ENCODE measurements at regions not wholly inside any gene's neighbourhood (a gene's known extent, or its start where the extent isn't known, plus 50 kb on each side); places are given as distances from the start of the nearest gene placed in this dataset.

DNA sequence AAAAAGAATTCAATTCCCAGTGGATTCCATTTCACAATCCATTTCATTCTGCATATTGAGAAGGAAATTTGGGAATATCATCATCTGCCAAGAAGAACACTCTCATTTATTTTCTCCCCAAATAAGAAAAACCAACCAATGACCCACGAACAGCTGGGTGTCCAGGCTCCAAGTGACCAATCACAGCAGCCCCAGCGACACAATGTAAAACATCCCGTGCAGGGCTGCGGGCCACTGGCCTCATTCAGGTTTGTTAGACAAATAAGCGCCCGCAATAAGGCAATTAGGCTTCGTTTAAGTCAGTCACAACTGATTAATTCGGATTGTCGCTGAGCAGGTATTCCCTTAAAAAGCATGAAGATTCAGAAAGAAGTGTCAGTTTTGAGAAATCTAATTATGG, 378.6 kb downstream of the EIPR1 start:
- TF ChIP-seq, protein P1, sequence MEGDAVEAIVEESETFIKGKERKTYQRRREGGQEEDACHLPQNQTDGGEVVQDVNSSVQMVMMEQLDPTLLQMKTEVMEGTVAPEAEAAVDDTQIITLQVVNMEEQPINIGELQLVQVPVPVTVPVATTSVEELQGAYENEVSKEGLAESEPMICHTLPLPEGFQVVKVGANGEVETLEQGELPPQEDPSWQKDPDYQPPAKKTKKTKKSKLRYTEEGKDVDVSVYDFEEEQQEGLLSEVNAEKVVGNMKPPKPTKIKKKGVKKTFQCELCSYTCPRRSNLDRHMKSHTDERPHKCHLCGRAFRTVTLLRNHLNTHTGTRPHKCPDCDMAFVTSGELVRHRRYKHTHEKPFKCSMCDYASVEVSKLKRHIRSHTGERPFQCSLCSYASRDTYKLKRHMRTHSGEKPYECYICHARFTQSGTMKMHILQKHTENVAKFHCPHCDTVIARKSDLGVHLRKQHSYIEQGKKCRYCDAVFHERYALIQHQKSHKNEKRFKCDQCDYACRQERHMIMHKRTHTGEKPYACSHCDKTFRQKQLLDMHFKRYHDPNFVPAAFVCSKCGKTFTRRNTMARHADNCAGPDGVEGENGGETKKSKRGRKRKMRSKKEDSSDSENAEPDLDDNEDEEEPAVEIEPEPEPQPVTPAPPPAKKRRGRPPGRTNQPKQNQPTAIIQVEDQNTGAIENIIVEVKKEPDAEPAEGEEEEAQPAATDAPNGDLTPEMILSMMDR (IDR thresholded peaks at IDR 0.05; ENCODE audit: low read length): no peak
- TF ChIP-seq EZH2 (IDR thresholded peaks at IDR 0.05; ENCODE audit: borderline replicate concordance, low read length): no peak
